ENCODE measurements at regions not wholly inside any gene's neighbourhood (a gene's known extent, or its start where the extent isn't known, plus 50 kb on each side); places are given as distances from the start of the nearest gene placed in this dataset.

- H3K36me3 ChIP-seq (ENCODE audit: control insufficient read depth in 1 of 2, insufficient read depth in 2 of 2, low read depth in 1 of 2, low read length in 2 of 2), result no peaks in the 10 kb centered on the region
- H3K4me3 ChIP-seq (ENCODE audit: insufficient read depth in 1 of 2, low read depth in 1 of 2, low read length in 2 of 2), result no peak overlapping the region
- peaks cover 6 to 9% of the 10 kb centered on the region in 2 experiments for H3K27me3 ChIP-seq (ENCODE audit: control insufficient read depth in 1 of 2, insufficient read depth in 1 of 2, low read length in 2 of 2)
- H2BK120ac ChIP-seq (ENCODE audit: low read depth, low read length), result no peak overlapping the region
- no peak overlapping the region for H3K4ac ChIP-seq (ENCODE audit: low read depth in 1 of 2, low read length in 2 of 2)
- H3K9ac ChIP-seq (ENCODE audit: low read length), result no peak overlapping the region
- WGBS, result 94% methylated on average over 1 of the region's 1 CpG
- no peak overlapping the region for H2AFZ ChIP-seq (ENCODE audit: low read depth, low read length)
- H4K91ac ChIP-seq (ENCODE audit: low read length), result no peak overlapping the region
- no peaks in the 10 kb centered on the region for H3K9me3 ChIP-seq (ENCODE audit: control insufficient read depth, low read length)
- H2BK15ac ChIP-seq (ENCODE audit: low read depth, poor library complexity, severe bottlenecking), result no peak overlapping the region
- H4K8ac ChIP-seq (ENCODE audit: low read length), result no peak overlapping the region
- H3K23ac ChIP-seq (ENCODE audit: low read length in 2 of 2), result no peak overlapping the region
- H2BK12ac ChIP-seq (ENCODE audit: low read length in 2 of 2), result no peak overlapping the region
- no peak overlapping the region for H3K14ac ChIP-seq (ENCODE audit: low read length in 2 of 2)
- H3K27ac ChIP-seq (ENCODE audit: low read length, poor library complexity, severe bottlenecking), result no peak overlapping the region
- H2BK5ac ChIP-seq (ENCODE audit: low read depth, low read length, poor library complexity, severe bottlenecking), result no peak overlapping the region
- no peaks in the 10 kb centered on the region for H3K4me1 ChIP-seq (ENCODE audit: control insufficient read depth, insufficient read depth, low read depth, low read length)
- no peak overlapping the region for H2AK5ac ChIP-seq (ENCODE audit: low read length, severe bottlenecking)
- H3K4me2 ChIP-seq (ENCODE audit: low read length, poor library complexity, severe bottlenecking), result no peak overlapping the region
- DNase-seq, result no peak
- no peaks in the 10 kb centered on the region for H3K79me1 ChIP-seq (replicated peaks; ENCODE audit: low read length, poor library complexity, severe bottlenecking)
- H3K18ac ChIP-seq (ENCODE audit: low read depth in 1 of 2, low read length in 2 of 2), result no peak overlapping the region
These were observed 168.5 kb upstream of the TBC1D5 start for GRCh38 chr3:17910922-17911321.

GRCh38 chr3:17909714-17910113, 167.3 kb upstream of the TBC1D5 start:
- Histone ChIP-seq H3K18ac (ENCODE audit: low read depth in 1 of 2, low read length in 2 of 2) (no peak overlapping the region), H2BK120ac (ENCODE audit: low read depth, low read length) (no peak overlapping the region), H3K79me1 (replicated peaks; ENCODE audit: low read length, poor library complexity, severe bottlenecking) (no peaks in the 10 kb centered on the region), H2AFZ (ENCODE audit: low read depth, low read length) (no peak overlapping the region), H3K27me3 (ENCODE audit: control insufficient read depth in 1 of 2, insufficient read depth in 1 of 2, low read length in 2 of 2) (peaks cover 6 to 9% of the 10 kb centered on the region in 2 experiments), H4K8ac (ENCODE audit: low read length) (no peak overlapping the region), H3K9ac (ENCODE audit: low read length) (no peak overlapping the region), H2AK5ac (ENCODE audit: low read length, severe bottlenecking) (no peak overlapping the region), H4K91ac (ENCODE audit: low read length) (no peak overlapping the region), H3K9me3 (ENCODE audit: control insufficient read depth, low read length) (no peaks in the 10 kb centered on the region), H3K14ac (ENCODE audit: low read length in 2 of 2) (no peak overlapping the region), H3K4me3 (ENCODE audit: insufficient read depth in 1 of 2, low read depth in 1 of 2, low read length in 2 of 2) (no peak overlapping the region), H3K4me2 (ENCODE audit: low read length, poor library complexity, severe bottlenecking) (no peak overlapping the region), H3K4ac (ENCODE audit: low read depth in 1 of 2, low read length in 2 of 2) (no peak overlapping the region), H3K27ac (ENCODE audit: low read length, poor library complexity, severe bottlenecking) (no peak overlapping the region), H3K4me1 (ENCODE audit: control insufficient read depth, insufficient read depth, low read depth, low read length) (no peaks in the 10 kb centered on the region), H3K36me3 (ENCODE audit: control insufficient read depth in 1 of 2, insufficient read depth in 2 of 2, low read depth in 1 of 2, low read length in 2 of 2) (no peaks in the 10 kb centered on the region), H2BK5ac (ENCODE audit: low read depth, low read length, poor library complexity, severe bottlenecking) (no peak overlapping the region), H2BK15ac (ENCODE audit: low read depth, poor library complexity, severe bottlenecking) (no peak overlapping the region), H2BK12ac (ENCODE audit: low read length in 2 of 2) (no peak overlapping the region), H3K23ac (ENCODE audit: low read length in 2 of 2) (no peak overlapping the region)
- no peak for DNase-seq
- 90% methylated on average over 3 of the region's 3 CpGs for WGBS

- H2BK15ac ChIP-seq (ENCODE audit: low read depth, poor library complexity, severe bottlenecking), result no peak overlapping the region
- no peak overlapping the region for H3K9ac ChIP-seq (ENCODE audit: low read length)
- no peaks in the 10 kb centered on the region for H3K36me3 ChIP-seq (ENCODE audit: control insufficient read depth in 1 of 2, insufficient read depth in 2 of 2, low read depth in 1 of 2, low read length in 2 of 2)
- no peak overlapping the region for H2BK5ac ChIP-seq (ENCODE audit: low read depth, low read length, poor library complexity, severe bottlenecking)
- no peaks in the 10 kb centered on the region for H3K79me1 ChIP-seq (replicated peaks; ENCODE audit: low read length, poor library complexity, severe bottlenecking)
- H3K23ac ChIP-seq (ENCODE audit: low read length in 2 of 2), result no peak overlapping the region
- H3K14ac ChIP-seq (ENCODE audit: low read length in 2 of 2), result no peak overlapping the region
- no peak overlapping the region for H3K4me2 ChIP-seq (ENCODE audit: low read length, poor library complexity, severe bottlenecking)
- H2BK12ac ChIP-seq (ENCODE audit: low read length in 2 of 2), result no peak overlapping the region
- H2AK5ac ChIP-seq (ENCODE audit: low read length, severe bottlenecking), result no peak overlapping the region
- no peak overlapping the region for H3K4me3 ChIP-seq (ENCODE audit: insufficient read depth in 1 of 2, low read depth in 1 of 2, low read length in 2 of 2)
- H2AFZ ChIP-seq (ENCODE audit: low read depth, low read length), result no peak overlapping the region
- no peak overlapping the region for H3K18ac ChIP-seq (ENCODE audit: low read depth in 1 of 2, low read length in 2 of 2)
- no peak for DNase-seq
- H4K8ac ChIP-seq (ENCODE audit: low read length), result no peak overlapping the region
- no peaks in the 10 kb centered on the region for H3K4me1 ChIP-seq (ENCODE audit: control insufficient read depth, insufficient read depth, low read depth, low read length)
- no peak overlapping the region for H3K4ac ChIP-seq (ENCODE audit: low read depth in 1 of 2, low read length in 2 of 2)
- H3K27ac ChIP-seq (ENCODE audit: low read length, poor library complexity, severe bottlenecking), result no peak overlapping the region
- H3K9me3 ChIP-seq (ENCODE audit: control insufficient read depth, low read length), result no peaks in the 10 kb centered on the region
- 73% methylated on average over 5 of the region's 5 CpGs for WGBS
- H4K91ac ChIP-seq (ENCODE audit: low read length), result no peak overlapping the region
- no peak overlapping the region for H2BK120ac ChIP-seq (ENCODE audit: low read depth, low read length)
- peaks cover 6 to 8% of the 10 kb centered on the region in 2 experiments for H3K27me3 ChIP-seq (ENCODE audit: control insufficient read depth in 1 of 2, insufficient read depth in 1 of 2, low read length in 2 of 2)
These were observed 166.2 kb upstream of the TBC1D5 start for GRCh38 chr3:17908399-17909191.

- Histone ChIP-seq H3K4me2 (ENCODE audit: low read length, poor library complexity, severe bottlenecking) (no peak overlapping the region), H2BK15ac (ENCODE audit: low read depth, poor library complexity, severe bottlenecking) (no peak overlapping the region), H3K18ac (ENCODE audit: low read depth in 1 of 2, low read length in 2 of 2) (no peak overlapping the region), H3K79me1 (replicated peaks; ENCODE audit: low read length, poor library complexity, severe bottlenecking) (no peaks in the 10 kb centered on the region), H3K9me3 (ENCODE audit: control insufficient read depth, low read length) (no peaks in the 10 kb centered on the region), H3K4me3 (ENCODE audit: insufficient read depth in 1 of 2, low read depth in 1 of 2, low read length in 2 of 2) (no peak overlapping the region), H3K27me3 (ENCODE audit: control insufficient read depth in 1 of 2, insufficient read depth in 1 of 2, low read length in 2 of 2) (peaks cover 0 to under 1% of the 10 kb centered on the region in 2 experiments), H2BK120ac (ENCODE audit: low read depth, low read length) (no peak overlapping the region), H4K91ac (ENCODE audit: low read length) (no peak overlapping the region), H2AK5ac (ENCODE audit: low read length, severe bottlenecking) (no peak overlapping the region), H3K9ac (ENCODE audit: low read length) (no peak overlapping the region), H3K27ac (ENCODE audit: low read length, poor library complexity, severe bottlenecking) (no peak overlapping the region), H3K4me1 (ENCODE audit: control insufficient read depth, insufficient read depth, low read depth, low read length) (no peaks in the 10 kb centered on the region), H2AFZ (ENCODE audit: low read depth, low read length) (no peak overlapping the region), H3K14ac (ENCODE audit: low read length in 2 of 2) (no peak overlapping the region), H4K8ac (ENCODE audit: low read length) (no peak overlapping the region), H3K36me3 (ENCODE audit: control insufficient read depth in 1 of 2, insufficient read depth in 2 of 2, low read depth in 1 of 2, low read length in 2 of 2) (no peaks in the 10 kb centered on the region), H3K4ac (ENCODE audit: low read depth in 1 of 2, low read length in 2 of 2) (no peak overlapping the region), H2BK12ac (ENCODE audit: low read length in 2 of 2) (no peak overlapping the region), H2BK5ac (ENCODE audit: low read depth, low read length, poor library complexity, severe bottlenecking) (no peak overlapping the region), H3K23ac (ENCODE audit: low read length in 2 of 2) (no peak overlapping the region)
- 75% methylated on average over 2 of the region's 2 CpGs for WGBS
- DNase-seq, result no peak
These were observed 163.6 kb upstream of the TBC1D5 start for GRCh38 chr3:17905996-17906395.

Data from mesenchymal stem cell (in vitro differentiated cells and primary cell).